Uterus (tissue), 2 donors: ENCODE measurements at regions not wholly inside any gene's neighbourhood (a gene's known extent, or its start where the extent isn't known, plus 50 kb on each side); places are given as distances from the start of the nearest gene placed in this dataset.
"Not testable (repeated sequence)": the region's sequence is repeated elsewhere in the genome, so short reads cannot be mapped to it uniquely, and the experiment has no call there.

Source experiments
- POLR2A ChIP-seq, 2 donors: fragments of 450-650 bp; IDR thresholded peaks; one replicate each; pipeline ENCODE4 v1.6.1; 2016; ENCODE audit warnings: antibody characterized with exemption in 2 of 2, mild to moderate bottlenecking in 1 of 2, moderate library complexity in 1 of 2
- TF ChIP-seq, protein P1 (sequence below), 4 experiments: fragments of 200-600 bp in 2 of 4; fragments of 450-650 bp in 2 of 4; sonication (generic) in 2 of 4; IDR thresholded peaks; one replicate each; pipeline ENCODE4 v1.5.1; 2016 to 2019; ENCODE audit warnings: antibody characterized with exemption in 4 of 4, mild to moderate bottlenecking in 2 of 4, moderate library complexity in 1 of 4

GRCh38 chr2:111441614-111442013 is 320.9 kb downstream of the BCL2L11 start:
- TF ChIP-seq, protein P1, sequence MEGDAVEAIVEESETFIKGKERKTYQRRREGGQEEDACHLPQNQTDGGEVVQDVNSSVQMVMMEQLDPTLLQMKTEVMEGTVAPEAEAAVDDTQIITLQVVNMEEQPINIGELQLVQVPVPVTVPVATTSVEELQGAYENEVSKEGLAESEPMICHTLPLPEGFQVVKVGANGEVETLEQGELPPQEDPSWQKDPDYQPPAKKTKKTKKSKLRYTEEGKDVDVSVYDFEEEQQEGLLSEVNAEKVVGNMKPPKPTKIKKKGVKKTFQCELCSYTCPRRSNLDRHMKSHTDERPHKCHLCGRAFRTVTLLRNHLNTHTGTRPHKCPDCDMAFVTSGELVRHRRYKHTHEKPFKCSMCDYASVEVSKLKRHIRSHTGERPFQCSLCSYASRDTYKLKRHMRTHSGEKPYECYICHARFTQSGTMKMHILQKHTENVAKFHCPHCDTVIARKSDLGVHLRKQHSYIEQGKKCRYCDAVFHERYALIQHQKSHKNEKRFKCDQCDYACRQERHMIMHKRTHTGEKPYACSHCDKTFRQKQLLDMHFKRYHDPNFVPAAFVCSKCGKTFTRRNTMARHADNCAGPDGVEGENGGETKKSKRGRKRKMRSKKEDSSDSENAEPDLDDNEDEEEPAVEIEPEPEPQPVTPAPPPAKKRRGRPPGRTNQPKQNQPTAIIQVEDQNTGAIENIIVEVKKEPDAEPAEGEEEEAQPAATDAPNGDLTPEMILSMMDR (IDR thresholded peaks at IDR 0.05): not testable (repeated sequence)
- TF ChIP-seq POLR2A (IDR thresholded peaks at IDR 0.05): not testable (repeated sequence)
